Loucy (cell line): ENCODE measurements at regions not wholly inside any gene's neighbourhood (a gene's known extent, or its start where the extent isn't known, plus 50 kb on each side); places are given as distances from the start of the nearest gene placed in this dataset.

ENCODE experiments used
- CTCF ChIP-seq: fragments of 200-600 bp; sonication (generic); conservative IDR thresholded peaks from 2 replicates; pipeline ENCODE4 v1.5.1; 2014; ENCODE audit warnings: mild to moderate bottlenecking, antibody characterized with exemption, low read length
- EZH2phosphoT487 ChIP-seq: fragments of 200-600 bp; IDR thresholded peaks from 2 replicates; pipeline ENCODE4 v1.6.1; 2018; ENCODE audit warnings: antibody characterized with exemption, mild to moderate bottlenecking, moderate library complexity, borderline replicate concordance

GRCh38 chrX:98452456-98452855, 1568.7 kb downstream of the RPA4 start:
- TF ChIP-seq CTCF = no peak
- no peak for TF ChIP-seq EZH2phosphoT487
